Body of pancreas (tissue), 4 donors: ENCODE measurements at regions not wholly inside any gene's neighbourhood (a gene's known extent, or its start where the extent isn't known, plus 50 kb on each side); places are given as distances from the start of the nearest gene placed in this dataset.

Experiments
- ATAC-seq: fragments of 150-250 bp; one replicate; pipeline ENCODE4 v1.9.1; 2016
- DNase-seq, 4 donors: peaks; one replicate each; pipeline ENCODE4 v3.0.0-alpha.2; 2019
- H3K27ac ChIP-seq, 4 donors: fragments of 200-600 bp; sonication (generic); 1 replicate in 3 of 4; 2 replicates in 1 of 4; pipeline versions ENCODE4 v1.5.1 to v1.6.1; 2016 to 2019; ENCODE audit warnings: mild to moderate bottlenecking in 1 of 4, mixed read lengths in 1 of 4, moderate library complexity in 1 of 4
- H3K27me3 ChIP-seq, 2 donors: fragments of 200-600 bp; sonication (generic); one replicate each; pipeline ENCODE4 v1.6.0; 2016; ENCODE audit warnings: mild to moderate bottlenecking in 1 of 2
- H3K36me3 ChIP-seq, 2 donors: fragments of 200-600 bp; sonication (generic); replicated peaks in 1 of 2; 2 replicates each; pipeline ENCODE4 v1.5.1; 2016; ENCODE audit warnings: low read depth in 2 of 2; ENCODE audit not compliant: insufficient read depth in 1 of 2
- H3K4me1 ChIP-seq: fragments of 200-600 bp; sonication (generic); one replicate; pipeline ENCODE4 v1.6.0; 2016
- H3K4me3 ChIP-seq, 2 donors: fragments of 200-600 bp; sonication (generic); 1 replicate in 1 of 2; 2 replicates in 1 of 2; pipeline ENCODE4 v1.5.1; 2016 to 2019
- H3K9me3 ChIP-seq, 3 donors: fragments of 200-600 bp; sonication (generic); 1 replicate in 2 of 3; 2 replicates in 1 of 3; pipeline ENCODE4 v1.5.1; 2016
- POLR2A ChIP-seq, 3 donors: fragments of 450-650 bp; IDR thresholded peaks; one replicate each; pipeline ENCODE4 v1.6.1; 2016; ENCODE audit warnings: antibody characterized with exemption in 3 of 3, mild to moderate bottlenecking in 2 of 3
- WGBS, 2 donors: methylation state at CpG; one replicate each; pipeline ENCODE4 v1.1.5; 2017; 5-methylcytosine and 5-hydroxymethylcytosine counted together
- intact Hi-C: fragments of 100-400 bp; cut with DNase I; formaldehyde crosslinking; loops from one replicate; pipeline ENCODE4 v1.15.1; 2023
- TF ChIP-seq, protein P1 (sequence below), 7 experiments: fragments of 450-650 bp in 4 of 7; fragments of 200-600 bp in 3 of 7; sonication (generic) in 3 of 7; IDR thresholded peaks; one replicate each; pipeline ENCODE4 v1.5.1; 2016 to 2019; ENCODE audit warnings: antibody characterized with exemption in 7 of 7

DNA sequence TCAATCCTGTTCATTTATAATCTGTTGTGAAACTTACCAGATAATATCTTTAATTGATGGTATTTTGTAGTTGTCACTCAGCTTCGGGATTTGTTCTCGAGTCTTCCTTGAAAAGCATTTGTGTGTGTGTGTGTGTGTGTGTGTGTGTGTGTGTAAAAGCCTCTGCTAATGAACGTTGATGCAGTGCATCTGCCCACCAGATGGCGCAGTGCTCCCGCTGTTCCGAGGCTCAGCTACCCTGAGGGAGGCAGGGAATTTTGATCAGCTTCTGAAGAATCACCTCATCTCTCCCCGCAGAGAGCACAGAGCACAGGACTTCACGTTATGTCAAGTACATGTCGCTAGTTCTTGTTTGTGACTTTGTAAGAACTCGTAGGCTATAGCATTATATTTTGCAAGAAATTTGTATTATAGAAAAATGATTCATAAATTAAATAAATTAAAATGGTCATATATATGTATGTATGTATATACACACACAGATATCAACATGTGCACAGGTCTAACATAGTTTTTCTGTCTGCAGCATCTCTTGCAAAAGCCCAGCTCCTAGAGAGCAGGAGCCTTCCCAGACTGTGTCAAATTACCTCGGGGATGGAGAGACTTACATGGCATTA lies 316.7 kb upstream of the IGFBP7 start:
- TF ChIP-seq POLR2A (IDR thresholded peaks at IDR 0.05) = no peak
- TF ChIP-seq, protein P1, sequence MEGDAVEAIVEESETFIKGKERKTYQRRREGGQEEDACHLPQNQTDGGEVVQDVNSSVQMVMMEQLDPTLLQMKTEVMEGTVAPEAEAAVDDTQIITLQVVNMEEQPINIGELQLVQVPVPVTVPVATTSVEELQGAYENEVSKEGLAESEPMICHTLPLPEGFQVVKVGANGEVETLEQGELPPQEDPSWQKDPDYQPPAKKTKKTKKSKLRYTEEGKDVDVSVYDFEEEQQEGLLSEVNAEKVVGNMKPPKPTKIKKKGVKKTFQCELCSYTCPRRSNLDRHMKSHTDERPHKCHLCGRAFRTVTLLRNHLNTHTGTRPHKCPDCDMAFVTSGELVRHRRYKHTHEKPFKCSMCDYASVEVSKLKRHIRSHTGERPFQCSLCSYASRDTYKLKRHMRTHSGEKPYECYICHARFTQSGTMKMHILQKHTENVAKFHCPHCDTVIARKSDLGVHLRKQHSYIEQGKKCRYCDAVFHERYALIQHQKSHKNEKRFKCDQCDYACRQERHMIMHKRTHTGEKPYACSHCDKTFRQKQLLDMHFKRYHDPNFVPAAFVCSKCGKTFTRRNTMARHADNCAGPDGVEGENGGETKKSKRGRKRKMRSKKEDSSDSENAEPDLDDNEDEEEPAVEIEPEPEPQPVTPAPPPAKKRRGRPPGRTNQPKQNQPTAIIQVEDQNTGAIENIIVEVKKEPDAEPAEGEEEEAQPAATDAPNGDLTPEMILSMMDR (IDR thresholded peaks at IDR 0.05) = peak; percentile 34 to 88 (median 59)
- H3K4me3 ChIP-seq = no peak overlapping the region
- 5 to 6% methylated on average over 11 of the region's 11 CpGs for WGBS, 2 donors
- no peak overlapping the region for H3K27ac ChIP-seq
- no peaks in the 10 kb centered on the region for H3K36me3 ChIP-seq
- DNase-seq (peak; percentile 61 to 73 (median 64)), ATAC-seq (peak; percentile 67)
- intact Hi-C loops = no loop called here
- H3K9me3 ChIP-seq = no peaks in the 10 kb centered on the region
- peaks cover 0 to 4% of the 10 kb centered on the region in 2 donors for H3K27me3 ChIP-seq
- H3K4me1 ChIP-seq = peaks cover 8% of the 10 kb centered on the region

DNA sequence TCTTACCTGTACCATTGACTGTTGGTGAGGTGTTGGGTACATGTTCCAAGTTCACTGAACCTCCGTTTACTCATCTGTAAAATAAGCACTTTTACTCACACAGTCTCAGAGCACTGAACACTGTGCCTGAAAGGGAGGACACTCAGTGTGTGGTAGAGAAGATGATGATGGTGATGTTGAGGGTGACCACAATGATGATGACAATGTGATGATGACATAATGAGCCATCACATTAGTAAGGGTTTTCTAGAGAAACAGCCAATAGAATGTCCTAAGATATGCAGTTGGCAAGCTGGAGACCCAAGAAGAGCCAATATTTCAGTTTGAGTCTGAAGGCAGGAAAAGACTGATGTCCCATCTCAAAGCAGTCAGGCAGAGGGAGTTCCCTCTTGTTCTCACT lies 315.4 kb upstream of the IGFBP7 start:
- ATAC-seq (no peak), DNase-seq (no peak)
- Histone ChIP-seq H3K9me3 (no peaks in the 10 kb centered on the region), H3K27ac (no peak overlapping the region), H3K27me3 (peaks cover 0 to 4% of the 10 kb centered on the region in 2 donors), H3K4me3 (no peak overlapping the region), H3K36me3 (no peaks in the 10 kb centered on the region), H3K4me1 (peaks cover 6% of the 10 kb centered on the region)
- 45 to 47% methylated on average over 1 of the region's 1 CpG for WGBS, 2 donors
- TF ChIP-seq, protein P1 (IDR thresholded peaks at IDR 0.05) = no peak
- intact Hi-C loops = no loop called here

DNA sequence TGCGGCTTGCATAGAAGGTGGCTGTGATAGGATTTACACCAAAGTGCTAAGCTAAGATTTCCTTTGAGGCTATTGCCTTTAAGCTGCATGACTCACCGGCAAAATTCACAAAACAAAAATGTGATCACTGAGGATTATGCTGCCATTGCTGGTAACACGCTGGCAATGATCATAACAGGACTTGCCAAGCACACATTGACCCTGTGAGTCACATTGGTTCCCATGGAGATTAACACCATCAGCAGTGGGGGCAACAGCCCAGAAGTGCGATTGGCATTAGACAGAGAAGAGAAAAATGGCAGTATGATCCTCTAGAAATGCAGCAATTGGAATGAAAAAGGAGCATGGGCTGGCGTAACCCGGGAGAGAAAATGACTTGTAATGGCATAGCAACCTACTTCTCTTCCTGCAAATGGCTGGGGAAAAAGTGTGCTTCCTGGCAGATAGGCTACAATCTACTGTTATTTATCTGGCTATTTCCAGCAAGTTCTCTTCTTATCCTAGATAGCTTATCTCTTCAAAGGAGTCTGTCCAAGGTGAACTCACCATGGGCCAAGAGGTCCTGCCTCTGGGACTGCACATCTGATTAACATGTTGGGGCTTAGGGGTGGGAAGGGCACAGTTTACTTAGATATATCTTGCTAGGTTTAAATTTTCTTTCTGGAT lies 314.2 kb upstream of the IGFBP7 start:
- H3K36me3 ChIP-seq = no peaks in the 10 kb centered on the region
- ATAC-seq = peak; percentile 81
- no peaks in the 10 kb centered on the region for H3K4me1 ChIP-seq
- intact Hi-C loops = no loop called here
- H3K9me3 ChIP-seq = no peaks in the 10 kb centered on the region
- TF ChIP-seq, protein P1 (IDR thresholded peaks at IDR 0.05) = no peak
- TF ChIP-seq POLR2A (IDR thresholded peaks at IDR 0.05) = no peak
- H3K27ac ChIP-seq = no peak overlapping the region
- peaks cover 0 to 4% of the 10 kb centered on the region in 2 donors for H3K27me3 ChIP-seq
- no peak overlapping the region for H3K4me3 ChIP-seq
- peak; percentile 18 to 66 (median 40) for DNase-seq
- WGBS, 2 donors = 43 to 45% methylated on average over 6 of the region's 6 CpGs

DNA sequence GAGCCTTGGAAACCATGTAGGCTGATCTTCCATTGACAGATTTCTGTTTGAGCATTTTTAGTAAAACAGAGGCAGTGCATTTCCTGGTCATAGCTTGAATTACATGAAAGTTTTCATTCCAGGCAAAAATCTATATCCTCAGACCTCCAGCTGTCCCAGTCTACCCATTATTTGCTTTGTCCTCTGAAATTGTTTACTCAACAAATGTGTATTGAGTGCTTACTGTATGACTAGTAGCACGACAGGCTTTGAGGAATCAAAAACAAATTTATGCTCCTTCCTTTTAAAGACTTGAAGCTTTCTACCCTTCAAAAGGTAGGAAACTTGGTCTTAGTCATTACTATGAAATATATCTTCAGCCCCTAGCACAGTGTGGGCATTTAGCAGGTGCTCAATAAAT lies 307.9 kb upstream of the IGFBP7 start:
- 6 to 15% methylated on average over 1 of the region's 1 CpG for WGBS, 2 donors

More for the DNA sequence above, 307.9 kb upstream of the IGFBP7 start:
- DNase-seq = no peak
- no peak overlapping the region for H3K27ac ChIP-seq
- no peak overlapping the region for H3K4me3 ChIP-seq
- ATAC-seq = no peak
- H3K36me3 ChIP-seq = no peaks in the 10 kb centered on the region
- TF ChIP-seq, protein P1 (IDR thresholded peaks at IDR 0.05) = no peak
- TF ChIP-seq POLR2A (IDR thresholded peaks at IDR 0.05) = no peak
- H3K27me3 ChIP-seq = no peaks in the 10 kb centered on the region
- H3K9me3 ChIP-seq = no peaks in the 10 kb centered on the region
- H3K4me1 ChIP-seq = peaks cover 12% of the 10 kb centered on the region
- intact Hi-C loops = no loop called here
